RWPE2 (cell line): ENCODE measurements at regions not wholly inside any gene's neighbourhood (a gene's known extent, or its start where the extent isn't known, plus 50 kb on each side); places are given as distances from the start of the nearest gene placed in this dataset.

Experiments
- ATAC-seq: fragments of 200-7000 bp; cut with Tn5 transposase; 3 replicates; pipeline ENCODE4 v1.9.1; 2021; ENCODE audit warnings: low read depth
- DNase-seq: peaks from one replicate; pipeline ENCODE4 v3.0.0-alpha.2; 2020; ENCODE audit warnings: low spot score
- H3K27ac ChIP-seq: fragments of 450-650 bp; 2 replicates; pipeline ENCODE4 v1.5.1; 2017; ENCODE audit warnings: mild to moderate bottlenecking; ENCODE audit not compliant: poor library complexity, severe bottlenecking
- H3K27me3 ChIP-seq: fragments of 250-450 bp; sonication (Bioruptor Pico); 2 replicates; pipeline ENCODE4 v1.5.1; 2021; ENCODE audit warnings: mild to moderate bottlenecking, moderate library complexity; ENCODE audit not compliant: insufficient read depth, poor library complexity, severe bottlenecking
- H3K36me3 ChIP-seq: fragments of 250-450 bp; sonication (Bioruptor Pico); 2 replicates; pipeline ENCODE4 v1.5.1; 2020; ENCODE audit warnings: low read depth, mild to moderate bottlenecking, moderate library complexity
- H3K4me1 ChIP-seq: fragments of 250-450 bp; sonication (Bioruptor Pico); 2 replicates; pipeline ENCODE4 v1.5.1; 2021; ENCODE audit warnings: mild to moderate bottlenecking, moderate library complexity; ENCODE audit not compliant: insufficient read depth, poor library complexity, severe bottlenecking
- H3K4me3 ChIP-seq: fragments of 250-450 bp; sonication (Bioruptor Pico); 2 replicates; pipeline ENCODE4 v1.5.1; 2021; ENCODE audit warnings: mild to moderate bottlenecking, moderate library complexity; ENCODE audit not compliant: severe bottlenecking
- H3K9me3 ChIP-seq: fragments of 250-450 bp; sonication (Bioruptor Pico); 2 replicates; pipeline ENCODE4 v1.5.1; 2021; ENCODE audit warnings: mild to moderate bottlenecking, moderate library complexity; ENCODE audit not compliant: severe bottlenecking
- CTCF ChIP-seq: fragments of 450-650 bp; IDR thresholded peaks from one replicate; pipeline ENCODE4 v1.5.1; 2017; ENCODE audit warnings: mild to moderate bottlenecking, moderate library complexity; ENCODE audit not compliant: poor library complexity, severe bottlenecking

- Histone ChIP-seq H3K4me3 (no peak overlapping the region), H3K27me3 (no peaks in the 10 kb centered on the region), H3K9me3 (no peaks in the 10 kb centered on the region), H3K4me1 (no peaks in the 10 kb centered on the region), H3K36me3 (no peaks in the 10 kb centered on the region), H3K27ac (no peak overlapping the region)
- TF ChIP-seq CTCF, result no peak
- DNase-seq (no peak), ATAC-seq (no peak)
These were observed 801.3 kb upstream of the ID2 start for GRCh38 chr2:7880566-7880965.

- no peaks in the 10 kb centered on the region for H3K27me3 ChIP-seq
- DNase-seq (no peak), ATAC-seq (no peak)
- no peaks in the 10 kb centered on the region for H3K36me3 ChIP-seq
- H3K27ac ChIP-seq, result no peak overlapping the region
- H3K4me1 ChIP-seq, result no peaks in the 10 kb centered on the region
- no peak for TF ChIP-seq CTCF
- H3K4me3 ChIP-seq, result no peak overlapping the region
- H3K9me3 ChIP-seq, result no peaks in the 10 kb centered on the region
These were observed 800.8 kb upstream of the ID2 start for GRCh38 chr2:7881063-7881462.

DNA sequence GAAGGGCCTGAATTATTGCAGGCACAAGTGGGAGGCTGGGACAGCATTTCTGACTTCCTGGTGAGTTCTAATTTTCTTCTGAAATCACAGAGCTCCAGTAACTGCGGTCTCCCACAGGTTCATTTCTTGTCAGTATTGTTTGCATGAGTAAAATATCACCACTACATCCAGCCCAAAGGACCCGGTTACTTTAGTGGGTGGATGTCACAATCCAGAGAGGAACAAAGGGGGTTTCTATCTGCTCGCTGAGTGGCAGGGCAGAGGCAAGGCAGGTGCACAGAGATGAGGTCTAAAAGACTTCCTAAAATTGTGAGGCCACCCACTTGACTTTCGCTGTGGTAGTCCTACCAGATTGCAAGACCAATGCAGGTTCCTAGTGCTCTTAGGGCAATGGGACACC is 800.4 kb upstream of the ID2 start:
- H3K4me3 ChIP-seq, result no peak overlapping the region
- no peak for ATAC-seq
- H3K4me1 ChIP-seq, result no peaks in the 10 kb centered on the region
- no peaks in the 10 kb centered on the region for H3K27me3 ChIP-seq
- DNase-seq, result no peak
- H3K36me3 ChIP-seq, result no peaks in the 10 kb centered on the region
- no peak overlapping the region for H3K27ac ChIP-seq
- no peaks in the 10 kb centered on the region for H3K9me3 ChIP-seq
- TF ChIP-seq CTCF, result no peak

DNA sequence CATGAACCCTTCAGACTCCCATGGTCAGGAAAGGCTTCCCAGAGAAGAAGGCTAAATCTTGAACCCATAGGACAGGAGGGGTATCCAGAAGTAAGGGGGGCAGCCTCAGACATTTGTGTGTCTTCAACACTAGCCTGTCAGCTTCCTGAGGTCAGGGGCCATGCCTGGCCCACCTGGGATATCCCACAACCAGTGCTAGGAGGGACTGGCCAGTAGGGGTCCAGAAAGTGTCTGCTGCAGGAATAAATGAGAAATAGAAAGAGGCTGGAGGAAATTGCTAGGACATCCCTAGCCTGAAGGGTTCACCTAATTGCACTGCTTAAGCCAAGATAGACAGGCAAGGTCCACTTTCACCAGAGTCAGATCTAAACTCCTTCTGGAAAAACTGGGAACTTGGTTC is 799.6 kb upstream of the ID2 start:
- Histone ChIP-seq H3K4me1 (no peaks in the 10 kb centered on the region), H3K27ac (no peak overlapping the region), H3K27me3 (no peaks in the 10 kb centered on the region), H3K9me3 (no peaks in the 10 kb centered on the region), H3K36me3 (no peaks in the 10 kb centered on the region), H3K4me3 (no peak overlapping the region)
- TF ChIP-seq CTCF, result no peak
- DNase-seq (no peak), ATAC-seq (no peak)

GRCh38 chr2:7884338-7884737 is 797.5 kb upstream of the ID2 start:
- Histone ChIP-seq H3K27me3 (no peaks in the 10 kb centered on the region), H3K4me3 (no peak overlapping the region), H3K36me3 (no peaks in the 10 kb centered on the region), H3K9me3 (no peaks in the 10 kb centered on the region), H3K4me1 (no peaks in the 10 kb centered on the region), H3K27ac (no peak overlapping the region)
- TF ChIP-seq CTCF, result no peak
- ATAC-seq (no peak), DNase-seq (no peak)
